Muscle of back (tissue), 3 donors: ENCODE measurements at regions not wholly inside any gene's neighbourhood (a gene's known extent, or its start where the extent isn't known, plus 50 kb on each side); places are given as distances from the start of the nearest gene placed in this dataset.
A peak's percentile ranks its signal among the peaks of the same experiment; 100 is the strongest.

Source experiments
- DNase-seq, 3 donors: peaks; one replicate each; pipeline versions ENCODE4 v3.0.0 to v3.0.0-alpha.2; 2013

- no peak for DNase-seq
These were observed 597.3 kb upstream of the PLXNA2 start for GRCh38 chr1:208841436-208841835.

GRCh38 chr1:208842451-208842850, 598.3 kb upstream of the PLXNA2 start:
- no peak for DNase-seq

- DNase-seq = no peak
These were observed 600.0 kb upstream of the PLXNA2 start for GRCh38 chr1:208844158-208844557.

GRCh38 chr1:208848854-208849253, 604.7 kb upstream of the PLXNA2 start:
- no peak for DNase-seq

GRCh38 chr1:208850442-208850841, 606.3 kb upstream of the PLXNA2 start:
- no peak for DNase-seq

GRCh38 chr1:208851366-208851765, 607.2 kb upstream of the PLXNA2 start:
- no peak for DNase-seq

GRCh38 chr1:208852911-208853310, 608.7 kb upstream of the PLXNA2 start:
- no peak for DNase-seq

GRCh38 chr1:208855403-208855802, 611.2 kb upstream of the PLXNA2 start:
- no peak for DNase-seq

GRCh38 chr1:208857465-208857864, 613.3 kb upstream of the PLXNA2 start:
- DNase-seq = no peak

GRCh38 chr1:208858738-208859137, 614.6 kb upstream of the PLXNA2 start:
- DNase-seq = no peak

GRCh38 chr1:208864366-208864965, 620.3 kb upstream of the PLXNA2 start:
- DNase-seq = no peak

- DNase-seq = peak; percentile 12 to 37 (median 17)
These were observed 622.3 kb upstream of the PLXNA2 start for GRCh38 chr1:208866386-208866955.

GRCh38 chr1:208868554-208868953, 624.4 kb upstream of the PLXNA2 start:
- DNase-seq = no peak

GRCh38 chr1:208874915-208875314, 630.7 kb upstream of the PLXNA2 start:
- DNase-seq = no peak

- no peak for DNase-seq
These were observed 634.8 kb upstream of the PLXNA2 start for GRCh38 chr1:208879022-208879421.

GRCh38 chr1:208880433-208881100, 636.4 kb upstream of the PLXNA2 start:
- no peak for DNase-seq

- DNase-seq = no peak
These were observed 640.9 kb upstream of the PLXNA2 start for GRCh38 chr1:208885060-208885459.

GRCh38 chr1:208885650-208886049, 641.5 kb upstream of the PLXNA2 start:
- no peak for DNase-seq

- no peak for DNase-seq
These were observed 644.2 kb upstream of the PLXNA2 start for GRCh38 chr1:208888376-208888775.

GRCh38 chr1:208892147-208892546, 648.0 kb upstream of the PLXNA2 start:
- no peak for DNase-seq

- no peak for DNase-seq
These were observed 649.1 kb upstream of the PLXNA2 start for GRCh38 chr1:208893251-208893650.

GRCh38 chr1:208895181-208895580, 651.0 kb upstream of the PLXNA2 start:
- DNase-seq = no peak

- DNase-seq = no peak
These were observed 651.6 kb upstream of the PLXNA2 start for GRCh38 chr1:208895820-208896219.

GRCh38 chr1:208896768-208897167, 652.6 kb upstream of the PLXNA2 start:
- DNase-seq = no peak
